SU-DHL-6 (cell line): ENCODE measurements at regions not wholly inside any gene's neighbourhood (a gene's known extent, or its start where the extent isn't known, plus 50 kb on each side); places are given as distances from the start of the nearest gene placed in this dataset.

ENCODE experiments used
- CTCF ChIP-seq: fragments of 200-600 bp; sonication (generic); IDR thresholded peaks from one replicate; pipeline ENCODE4 v1.5.1; 2017; ENCODE audit warnings: antibody characterized with exemption, mild to moderate bottlenecking, low read length, moderate library complexity; ENCODE audit not compliant: insufficient read depth, poor library complexity, severe bottlenecking
- EZH2phosphoT487 ChIP-seq: fragments of 200-600 bp; sonication (generic), shearing (Covaris generic); conservative IDR thresholded peaks from 2 replicates; pipeline ENCODE4 v1.6.1; 2018; ENCODE audit warnings: mild to moderate bottlenecking, antibody characterized with exemption, low read length, moderate library complexity, mixed read lengths

- TF ChIP-seq CTCF (no peak), EZH2phosphoT487 (no peak)
Measured at GRCh38 chr5:34502581-34502980, 153.5 kb upstream of the RAI14 start.
